Neural progenitor cell (in vitro differentiated cells): ENCODE measurements at regions not wholly inside any gene's neighbourhood (a gene's known extent, or its start where the extent isn't known, plus 50 kb on each side); places are given as distances from the start of the nearest gene placed in this dataset.

Experiments used
- EZH2 ChIP-seq: fragments of 200-600 bp; sonication (generic); IDR thresholded peaks from 2 replicates; pipeline ENCODE4 v1.6.1; 2017; ENCODE audit warnings: antibody characterized with exemption, mild to moderate bottlenecking, moderate library complexity
- EZH2phosphoT487 ChIP-seq: fragments of 200-600 bp; sonication (generic); IDR thresholded peaks from 2 replicates; pipeline ENCODE4 v1.6.1; 2017; ENCODE audit warnings: antibody characterized with exemption
- TF ChIP-seq, protein P1 (sequence below): fragments of 200-600 bp; sonication (generic); IDR thresholded peaks from 2 replicates; pipeline ENCODE4 v1.5.1; 2017; ENCODE audit warnings: antibody characterized with exemption, mild to moderate bottlenecking

DNA sequence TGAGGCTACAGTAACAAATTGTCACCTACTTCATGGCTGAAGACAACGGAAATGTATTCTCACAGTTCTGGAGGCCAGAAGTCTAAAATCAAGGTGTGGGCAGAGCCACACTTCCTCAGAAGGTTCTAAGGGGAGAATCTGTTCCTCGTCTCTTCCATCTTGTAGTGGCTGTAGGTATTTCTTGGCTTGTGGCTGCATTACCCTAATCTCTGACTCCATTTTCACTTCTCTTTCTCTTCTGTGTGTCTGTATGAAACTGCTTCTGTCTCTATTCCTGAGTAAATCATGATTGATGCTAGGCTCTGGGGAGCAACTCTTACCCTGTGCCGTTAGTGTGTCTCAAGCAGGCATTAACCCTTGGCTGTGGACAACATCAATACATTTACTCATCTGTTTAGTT lies 164.7 kb downstream of the SQOR start:
- TF ChIP-seq, protein P1, sequence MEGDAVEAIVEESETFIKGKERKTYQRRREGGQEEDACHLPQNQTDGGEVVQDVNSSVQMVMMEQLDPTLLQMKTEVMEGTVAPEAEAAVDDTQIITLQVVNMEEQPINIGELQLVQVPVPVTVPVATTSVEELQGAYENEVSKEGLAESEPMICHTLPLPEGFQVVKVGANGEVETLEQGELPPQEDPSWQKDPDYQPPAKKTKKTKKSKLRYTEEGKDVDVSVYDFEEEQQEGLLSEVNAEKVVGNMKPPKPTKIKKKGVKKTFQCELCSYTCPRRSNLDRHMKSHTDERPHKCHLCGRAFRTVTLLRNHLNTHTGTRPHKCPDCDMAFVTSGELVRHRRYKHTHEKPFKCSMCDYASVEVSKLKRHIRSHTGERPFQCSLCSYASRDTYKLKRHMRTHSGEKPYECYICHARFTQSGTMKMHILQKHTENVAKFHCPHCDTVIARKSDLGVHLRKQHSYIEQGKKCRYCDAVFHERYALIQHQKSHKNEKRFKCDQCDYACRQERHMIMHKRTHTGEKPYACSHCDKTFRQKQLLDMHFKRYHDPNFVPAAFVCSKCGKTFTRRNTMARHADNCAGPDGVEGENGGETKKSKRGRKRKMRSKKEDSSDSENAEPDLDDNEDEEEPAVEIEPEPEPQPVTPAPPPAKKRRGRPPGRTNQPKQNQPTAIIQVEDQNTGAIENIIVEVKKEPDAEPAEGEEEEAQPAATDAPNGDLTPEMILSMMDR = no peak
- no peak for TF ChIP-seq EZH2
- no peak for TF ChIP-seq EZH2phosphoT487
